ENCODE measurements at regions not wholly inside any gene's neighbourhood (a gene's known extent, or its start where the extent isn't known, plus 50 kb on each side); places are given as distances from the start of the nearest gene placed in this dataset.

DNA sequence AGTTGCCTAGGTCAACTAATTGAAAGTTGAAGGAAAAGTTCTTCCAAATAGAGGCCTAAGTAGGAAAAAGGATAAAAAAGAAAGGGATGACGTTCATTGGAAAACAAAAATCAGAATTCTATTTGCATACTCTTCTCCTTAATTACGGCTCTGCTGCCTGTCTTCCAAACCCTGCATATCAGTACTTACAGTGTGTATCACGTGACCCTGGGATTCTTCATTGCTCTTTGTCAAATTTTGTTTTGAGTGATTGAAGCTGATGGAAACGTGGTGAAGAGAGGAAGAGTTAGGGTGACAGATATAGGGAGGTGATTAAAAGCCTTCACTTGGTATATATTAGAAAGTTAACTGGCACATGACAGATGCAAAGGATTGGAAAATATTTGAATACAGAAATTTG, 97.9 kb downstream of the ZNF92 start:
- TF ChIP-seq, protein P1, sequence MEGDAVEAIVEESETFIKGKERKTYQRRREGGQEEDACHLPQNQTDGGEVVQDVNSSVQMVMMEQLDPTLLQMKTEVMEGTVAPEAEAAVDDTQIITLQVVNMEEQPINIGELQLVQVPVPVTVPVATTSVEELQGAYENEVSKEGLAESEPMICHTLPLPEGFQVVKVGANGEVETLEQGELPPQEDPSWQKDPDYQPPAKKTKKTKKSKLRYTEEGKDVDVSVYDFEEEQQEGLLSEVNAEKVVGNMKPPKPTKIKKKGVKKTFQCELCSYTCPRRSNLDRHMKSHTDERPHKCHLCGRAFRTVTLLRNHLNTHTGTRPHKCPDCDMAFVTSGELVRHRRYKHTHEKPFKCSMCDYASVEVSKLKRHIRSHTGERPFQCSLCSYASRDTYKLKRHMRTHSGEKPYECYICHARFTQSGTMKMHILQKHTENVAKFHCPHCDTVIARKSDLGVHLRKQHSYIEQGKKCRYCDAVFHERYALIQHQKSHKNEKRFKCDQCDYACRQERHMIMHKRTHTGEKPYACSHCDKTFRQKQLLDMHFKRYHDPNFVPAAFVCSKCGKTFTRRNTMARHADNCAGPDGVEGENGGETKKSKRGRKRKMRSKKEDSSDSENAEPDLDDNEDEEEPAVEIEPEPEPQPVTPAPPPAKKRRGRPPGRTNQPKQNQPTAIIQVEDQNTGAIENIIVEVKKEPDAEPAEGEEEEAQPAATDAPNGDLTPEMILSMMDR (IDR thresholded peaks at IDR 0.05; ENCODE audit: extremely low read depth, low read depth, low read length), result no peak
- no peaks in the 10 kb centered on the region for H3K9me3 ChIP-seq (ENCODE audit: low read depth, low read length)
- no peak overlapping the region for H3K27ac ChIP-seq (ENCODE audit: low read depth, low read length)
- H3K27me3 ChIP-seq (ENCODE audit: insufficient read depth, low read length), result no peaks in the 10 kb centered on the region
- no peak overlapping the region for H3K4me3 ChIP-seq (ENCODE audit: insufficient read depth, low read length)
- H3K4me2 ChIP-seq (ENCODE audit: insufficient read depth, low read length), result no peak overlapping the region
- H3K36me3 ChIP-seq (ENCODE audit: insufficient read depth, low read length), result no peaks in the 10 kb centered on the region
- H4K20me1 ChIP-seq (ENCODE audit: insufficient read depth, low read length), result no peaks in the 10 kb centered on the region
- H3K4me1 ChIP-seq (ENCODE audit: insufficient read depth, low read length), result no peaks in the 10 kb centered on the region
- DNase-seq (ENCODE audit: insufficient read length, low spot score, missing footprints), result no peak
- H3K79me2 ChIP-seq (ENCODE audit: insufficient read depth, low read length), result no peaks in the 10 kb centered on the region
- H2AFZ ChIP-seq (ENCODE audit: low read length), result no peak overlapping the region

DNA sequence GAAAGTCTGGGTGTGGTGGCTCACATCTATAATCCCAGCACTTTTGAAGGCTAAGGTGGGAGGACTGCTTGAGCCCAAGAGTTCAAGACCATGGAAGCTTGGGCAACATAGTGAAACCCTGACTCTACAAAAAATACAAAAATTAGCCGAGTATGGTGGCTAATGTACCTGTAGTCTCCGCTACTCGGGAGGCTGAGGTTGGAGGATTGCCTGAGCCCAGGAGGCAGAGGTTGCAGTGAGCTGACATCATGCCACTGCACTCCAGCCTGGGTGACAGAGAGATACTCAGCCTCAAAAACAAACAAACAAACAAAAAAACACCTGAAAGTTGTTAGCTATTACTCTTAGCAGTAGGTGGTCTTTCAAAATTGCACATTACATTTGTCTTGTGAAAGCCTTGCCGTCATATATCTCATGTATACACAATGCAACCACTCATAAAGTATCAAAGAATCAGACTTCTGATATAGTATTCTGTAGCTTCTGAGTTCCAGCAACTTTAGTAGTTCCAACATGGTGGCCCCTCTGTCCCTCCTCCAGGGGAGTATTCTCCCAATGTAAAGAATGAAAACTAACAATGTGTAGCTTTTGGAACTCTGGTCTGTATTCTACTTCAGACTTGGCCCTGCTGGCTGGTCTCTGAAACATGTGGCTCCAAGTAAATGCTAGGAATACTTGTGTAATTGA, 101.5 kb downstream of the ZNF92 start:
- no peak overlapping the region for H3K27ac ChIP-seq (ENCODE audit: low read depth, low read length)
- no peak overlapping the region for H3K4me3 ChIP-seq (ENCODE audit: insufficient read depth, low read length)
- DNase-seq (ENCODE audit: insufficient read length, low spot score, missing footprints), result no peak
- no peak overlapping the region for H2AFZ ChIP-seq (ENCODE audit: low read length)
- H3K9me3 ChIP-seq (ENCODE audit: low read depth, low read length), result no peaks in the 10 kb centered on the region
- H3K36me3 ChIP-seq (ENCODE audit: insufficient read depth, low read length), result no peaks in the 10 kb centered on the region
- no peak overlapping the region for H3K4me2 ChIP-seq (ENCODE audit: insufficient read depth, low read length)
- H3K4me1 ChIP-seq (ENCODE audit: insufficient read depth, low read length), result no peaks in the 10 kb centered on the region
- TF ChIP-seq, protein P1 (IDR thresholded peaks at IDR 0.05; ENCODE audit: extremely low read depth, low read depth, low read length), result no peak
- H3K79me2 ChIP-seq (ENCODE audit: insufficient read depth, low read length), result no peaks in the 10 kb centered on the region
- H3K27me3 ChIP-seq (ENCODE audit: insufficient read depth, low read length), result no peaks in the 10 kb centered on the region
- H4K20me1 ChIP-seq (ENCODE audit: insufficient read depth, low read length), result no peaks in the 10 kb centered on the region

DNA sequence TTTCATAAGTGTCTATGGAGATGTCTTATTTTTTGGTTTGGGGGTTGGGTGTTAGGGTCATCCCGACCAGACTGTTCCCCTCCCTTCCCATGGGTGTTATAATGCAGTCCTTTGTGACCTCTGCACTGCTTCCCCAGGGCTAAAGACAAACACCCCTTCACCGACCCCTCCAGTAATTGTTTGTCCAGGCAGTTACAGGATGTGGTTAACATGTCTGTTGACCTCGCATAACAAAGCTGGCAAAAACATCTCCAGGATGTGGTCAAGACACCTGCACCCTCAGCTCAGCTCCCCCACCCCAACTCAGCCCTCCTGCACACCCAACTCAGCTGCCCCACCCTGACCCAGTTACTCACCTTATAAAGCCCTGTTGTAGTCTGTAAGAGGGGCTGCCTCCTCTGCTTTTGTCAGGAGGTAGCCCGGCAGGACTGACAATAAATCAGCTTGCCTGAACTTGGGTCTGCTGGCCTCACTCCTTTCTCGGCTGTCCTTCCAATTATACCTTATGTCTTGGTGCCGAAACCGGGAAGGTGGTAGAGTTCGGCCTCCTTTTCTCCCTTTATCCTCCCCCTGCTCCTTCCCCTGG, 102.2 kb downstream of the ZNF92 start:
- H2AFZ ChIP-seq (ENCODE audit: low read length), result no peak overlapping the region
- no peaks in the 10 kb centered on the region for H4K20me1 ChIP-seq (ENCODE audit: insufficient read depth, low read length)
- no peak for DNase-seq (ENCODE audit: insufficient read length, low spot score, missing footprints)
- no peaks in the 10 kb centered on the region for H3K79me2 ChIP-seq (ENCODE audit: insufficient read depth, low read length)
- no peak overlapping the region for H3K4me2 ChIP-seq (ENCODE audit: insufficient read depth, low read length)
- H3K36me3 ChIP-seq (ENCODE audit: insufficient read depth, low read length), result no peaks in the 10 kb centered on the region
- no peak overlapping the region for H3K4me3 ChIP-seq (ENCODE audit: insufficient read depth, low read length)
- TF ChIP-seq, protein P1 (IDR thresholded peaks at IDR 0.05; ENCODE audit: extremely low read depth, low read depth, low read length), result no peak
- no peaks in the 10 kb centered on the region for H3K27me3 ChIP-seq (ENCODE audit: insufficient read depth, low read length)
- no peaks in the 10 kb centered on the region for H3K9me3 ChIP-seq (ENCODE audit: low read depth, low read length)
- no peaks in the 10 kb centered on the region for H3K4me1 ChIP-seq (ENCODE audit: insufficient read depth, low read length)
- H3K27ac ChIP-seq (ENCODE audit: low read depth, low read length), result no peak overlapping the region

DNA sequence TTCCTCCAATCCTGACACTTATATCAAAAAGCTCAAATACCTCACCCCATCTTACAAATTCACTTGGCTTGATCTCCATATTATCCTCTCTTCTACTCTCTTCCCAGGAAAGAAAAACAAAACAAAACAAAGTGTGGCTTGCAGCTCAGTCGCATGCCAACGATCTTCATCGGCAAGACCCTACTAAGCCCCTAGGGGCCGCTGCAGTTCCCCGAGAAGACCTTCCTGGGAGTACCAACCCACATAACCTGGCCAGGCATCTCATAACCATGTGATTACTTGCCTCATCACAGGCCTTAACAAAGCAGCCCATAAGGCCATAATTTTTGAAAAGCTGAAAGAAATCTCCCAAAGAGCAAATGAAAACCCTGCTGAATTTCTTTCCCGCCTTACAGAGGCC, 103.7 kb downstream of the ZNF92 start:
- no peaks in the 10 kb centered on the region for H3K36me3 ChIP-seq (ENCODE audit: insufficient read depth, low read length)
- no peak for DNase-seq (ENCODE audit: insufficient read length, low spot score, missing footprints)
- no peaks in the 10 kb centered on the region for H3K79me2 ChIP-seq (ENCODE audit: insufficient read depth, low read length)
- H3K4me3 ChIP-seq (ENCODE audit: insufficient read depth, low read length), result no peak overlapping the region
- H3K9me3 ChIP-seq (ENCODE audit: low read depth, low read length), result no peaks in the 10 kb centered on the region
- H3K27me3 ChIP-seq (ENCODE audit: insufficient read depth, low read length), result no peaks in the 10 kb centered on the region
- no peak overlapping the region for H2AFZ ChIP-seq (ENCODE audit: low read length)
- TF ChIP-seq, protein P1 (IDR thresholded peaks at IDR 0.05; ENCODE audit: extremely low read depth, low read depth, low read length), result peak; percentile 6
- H3K27ac ChIP-seq (ENCODE audit: low read depth, low read length), result no peak overlapping the region
- no peak overlapping the region for H3K4me2 ChIP-seq (ENCODE audit: insufficient read depth, low read length)
- H3K4me1 ChIP-seq (ENCODE audit: insufficient read depth, low read length), result no peaks in the 10 kb centered on the region
- no peaks in the 10 kb centered on the region for H4K20me1 ChIP-seq (ENCODE audit: insufficient read depth, low read length)

All from osteoblast (primary cell).